DND-41 (cell line): ENCODE measurements at regions not wholly inside any gene's neighbourhood (a gene's known extent, or its start where the extent isn't known, plus 50 kb on each side); places are given as distances from the start of the nearest gene placed in this dataset.

ENCODE experiments used
- ATAC-seq: fragments of 200-7000 bp; cut with Tn5 transposase; 3 replicates; pipeline ENCODE4 v1.9.1; 2021; ENCODE audit warnings: low read depth; ENCODE audit not compliant: insufficient read depth
- DNase-seq: peaks from one replicate; pipeline ENCODE4 v3.0.0-alpha.2; 2020
- H2AFZ ChIP-seq: 2 replicates; pipeline ENCODE4 v1.6.0; 2012; ENCODE audit warnings: low read depth, low read length
- H3K27ac ChIP-seq: 2 replicates; pipeline ENCODE4 v1.5.1; 2012; ENCODE audit warnings: low read length, inconsistent platforms
- H3K27me3 ChIP-seq: fragments of 200-600 bp; sonication (generic); 2 replicates; pipeline ENCODE4 v1.6.0; 2012; ENCODE audit warnings: low read length, mild to moderate bottlenecking, inconsistent platforms; ENCODE audit not compliant: insufficient read depth, poor library complexity
- H3K36me3 ChIP-seq: 2 replicates; pipeline ENCODE4 v1.5.1; 2012; ENCODE audit warnings: low read length, inconsistent platforms; ENCODE audit not compliant: insufficient read depth
- H3K4me1 ChIP-seq: 2 replicates; pipeline ENCODE4 v1.5.1; 2012; ENCODE audit warnings: mild to moderate bottlenecking, low read length; ENCODE audit not compliant: insufficient read depth
- H3K4me2 ChIP-seq: 2 replicates; pipeline ENCODE4 v1.6.0; 2012; ENCODE audit warnings: mild to moderate bottlenecking, moderate library complexity, low read length, inconsistent platforms; ENCODE audit not compliant: insufficient read depth
- H3K4me3 ChIP-seq, 2 experiments: fragments of 200-600 bp in 1 of 2; shearing (Covaris generic) in 1 of 2; 2 replicates each; pipeline ENCODE4 v1.5.1; 2012 to 2016; ENCODE audit warnings: inconsistent platforms in 2 of 2, low read length in 2 of 2, mild to moderate bottlenecking in 2 of 2, low read depth in 1 of 2, moderate library complexity in 1 of 2
- H3K79me2 ChIP-seq: 2 replicates; pipeline ENCODE4 v1.6.0; 2012; ENCODE audit warnings: low read length, inconsistent platforms; ENCODE audit not compliant: insufficient read depth
- H3K9ac ChIP-seq: 2 replicates; pipeline ENCODE4 v1.6.0; 2012; ENCODE audit warnings: low read depth, mild to moderate bottlenecking, inconsistent platforms, low read length, moderate library complexity
- H3K9me3 ChIP-seq: 2 replicates; pipeline ENCODE4 v1.5.1; 2012; ENCODE audit warnings: low read length, moderate library complexity, mild to moderate bottlenecking, inconsistent platforms; ENCODE audit not compliant: insufficient read depth, severe bottlenecking
- H4K20me1 ChIP-seq: 2 replicates; pipeline ENCODE4 v1.6.0; 2012; ENCODE audit warnings: low read length; ENCODE audit not compliant: insufficient read depth
- EZH2 ChIP-seq: IDR thresholded peaks from 3 replicates; pipeline ENCODE4 v1.6.1; 2012; ENCODE audit warnings: borderline replicate concordance, low read depth, mild to moderate bottlenecking, moderate library complexity, low read length, inconsistent platforms; ENCODE audit not compliant: severe bottlenecking
- TF ChIP-seq, protein P1 (sequence below): IDR thresholded peaks from 2 replicates; pipeline ENCODE4 v1.5.1; 2012; ENCODE audit warnings: borderline replicate concordance, low read length, moderate library complexity, mild to moderate bottlenecking; ENCODE audit not compliant: poor library complexity, severe bottlenecking; ENCODE audit errors: extremely low read depth

GRCh38 chr5:176738637-176739250 is 71.6 kb upstream of the UNC5A start:
- no peaks in the 10 kb centered on the region for H3K27me3 ChIP-seq
- H3K4me1 ChIP-seq = no peaks in the 10 kb centered on the region
- no peaks in the 10 kb centered on the region for H4K20me1 ChIP-seq
- no peak overlapping the region for H3K27ac ChIP-seq
- ATAC-seq (no peak), DNase-seq (no peak)
- TF ChIP-seq, protein P1, sequence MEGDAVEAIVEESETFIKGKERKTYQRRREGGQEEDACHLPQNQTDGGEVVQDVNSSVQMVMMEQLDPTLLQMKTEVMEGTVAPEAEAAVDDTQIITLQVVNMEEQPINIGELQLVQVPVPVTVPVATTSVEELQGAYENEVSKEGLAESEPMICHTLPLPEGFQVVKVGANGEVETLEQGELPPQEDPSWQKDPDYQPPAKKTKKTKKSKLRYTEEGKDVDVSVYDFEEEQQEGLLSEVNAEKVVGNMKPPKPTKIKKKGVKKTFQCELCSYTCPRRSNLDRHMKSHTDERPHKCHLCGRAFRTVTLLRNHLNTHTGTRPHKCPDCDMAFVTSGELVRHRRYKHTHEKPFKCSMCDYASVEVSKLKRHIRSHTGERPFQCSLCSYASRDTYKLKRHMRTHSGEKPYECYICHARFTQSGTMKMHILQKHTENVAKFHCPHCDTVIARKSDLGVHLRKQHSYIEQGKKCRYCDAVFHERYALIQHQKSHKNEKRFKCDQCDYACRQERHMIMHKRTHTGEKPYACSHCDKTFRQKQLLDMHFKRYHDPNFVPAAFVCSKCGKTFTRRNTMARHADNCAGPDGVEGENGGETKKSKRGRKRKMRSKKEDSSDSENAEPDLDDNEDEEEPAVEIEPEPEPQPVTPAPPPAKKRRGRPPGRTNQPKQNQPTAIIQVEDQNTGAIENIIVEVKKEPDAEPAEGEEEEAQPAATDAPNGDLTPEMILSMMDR = no peak
- no peak for TF ChIP-seq EZH2
- H3K9ac ChIP-seq = no peak overlapping the region
- H3K36me3 ChIP-seq = no peaks in the 10 kb centered on the region
- no peak overlapping the region for H3K4me2 ChIP-seq
- H2AFZ ChIP-seq = no peak overlapping the region
- no peaks in the 10 kb centered on the region for H3K79me2 ChIP-seq
- H3K9me3 ChIP-seq = no peaks in the 10 kb centered on the region
- H3K4me3 ChIP-seq = no peak overlapping the region

GRCh38 chr5:176739461-176740051 is 70.8 kb upstream of the UNC5A start:
- no peaks in the 10 kb centered on the region for H3K4me1 ChIP-seq
- H4K20me1 ChIP-seq = no peaks in the 10 kb centered on the region
- H2AFZ ChIP-seq = no peak overlapping the region
- ATAC-seq = no peak
- H3K4me2 ChIP-seq = no peak overlapping the region
- no peaks in the 10 kb centered on the region for H3K27me3 ChIP-seq
- no peak overlapping the region for H3K4me3 ChIP-seq
- H3K27ac ChIP-seq = no peak overlapping the region
- DNase-seq = no peak
- H3K9ac ChIP-seq = no peak overlapping the region
- no peaks in the 10 kb centered on the region for H3K36me3 ChIP-seq
- H3K9me3 ChIP-seq = no peaks in the 10 kb centered on the region
- no peaks in the 10 kb centered on the region for H3K79me2 ChIP-seq
- TF ChIP-seq, protein P1 = no peak
- no peak for TF ChIP-seq EZH2

GRCh38 chr5:176740131-176740701 is 70.1 kb upstream of the UNC5A start:
- no peaks in the 10 kb centered on the region for H4K20me1 ChIP-seq
- TF ChIP-seq EZH2 = no peak
- TF ChIP-seq, protein P1 = no peak
- H3K4me3 ChIP-seq = no peak overlapping the region
- H3K4me2 ChIP-seq = no peak overlapping the region
- H3K27me3 ChIP-seq = no peaks in the 10 kb centered on the region
- no peak overlapping the region for H3K9ac ChIP-seq
- DNase-seq = no peak
- no peaks in the 10 kb centered on the region for H3K4me1 ChIP-seq
- H3K27ac ChIP-seq = no peak overlapping the region
- no peaks in the 10 kb centered on the region for H3K36me3 ChIP-seq
- no peak overlapping the region for H2AFZ ChIP-seq
- H3K79me2 ChIP-seq = no peaks in the 10 kb centered on the region
- no peaks in the 10 kb centered on the region for H3K9me3 ChIP-seq
- no peak for ATAC-seq
